Neuronal stem cell (in vitro differentiated cells): ENCODE measurements at regions not wholly inside any gene's neighbourhood (a gene's known extent, or its start where the extent isn't known, plus 50 kb on each side); places are given as distances from the start of the nearest gene placed in this dataset.
A peak's percentile ranks its signal among the peaks of the same experiment; 100 is the strongest.

ENCODE experiments used
- DNase-seq: peaks from one replicate; pipeline ENCODE4 v3.0.0-alpha.2; 2013; ENCODE audit warnings: low spot score
- H2AFZ ChIP-seq: one replicate; pipeline ENCODE4 v1.6.1; 2013; ENCODE audit warnings: mild to moderate bottlenecking, low read length, inconsistent platforms
- H2AK5ac ChIP-seq: 2 replicates; pipeline ENCODE4 v1.6.1; 2013; ENCODE audit warnings: low read depth, mild to moderate bottlenecking, inconsistent platforms, low read length, moderate library complexity, mixed read lengths
- H2BK120ac ChIP-seq: 2 replicates; pipeline ENCODE4 v1.6.1; 2013; ENCODE audit warnings: low read depth, mild to moderate bottlenecking, inconsistent platforms, low read length, moderate library complexity, mixed read lengths
- H2BK12ac ChIP-seq: one replicate; pipeline ENCODE4 v1.6.1; 2013; ENCODE audit warnings: low read length, inconsistent platforms
- H2BK15ac ChIP-seq: 2 replicates; pipeline ENCODE4 v1.6.1; 2013; ENCODE audit warnings: mild to moderate bottlenecking, low read length, inconsistent platforms, mixed read lengths
- H2BK5ac ChIP-seq: one replicate; pipeline ENCODE4 v1.6.1; 2013; ENCODE audit warnings: inconsistent platforms, mild to moderate bottlenecking, low read length, moderate library complexity
- H3K14ac ChIP-seq: one replicate; pipeline ENCODE4 v1.6.1; 2013; ENCODE audit warnings: low read length, inconsistent platforms
- H3K18ac ChIP-seq: 2 replicates; pipeline ENCODE4 v1.6.1; 2013; ENCODE audit warnings: low read length, inconsistent platforms
- H3K23ac ChIP-seq: 2 replicates; pipeline ENCODE4 v1.6.1; 2013; ENCODE audit warnings: low read depth, mild to moderate bottlenecking, mixed read lengths, low read length, inconsistent platforms; ENCODE audit not compliant: poor library complexity
- H3K27ac ChIP-seq: replicated peaks from 3 replicates; pipeline ENCODE4 v1.5.1; 2013; ENCODE audit warnings: low read length, inconsistent platforms
- H3K27me3 ChIP-seq, 3 experiments: 2 replicates each; pipeline ENCODE4 v1.6.1; 2013; ENCODE audit warnings: low read length in 3 of 3, mild to moderate bottlenecking in 2 of 3, inconsistent platforms in 1 of 3, low read depth in 1 of 3, mixed read lengths in 1 of 3, moderate library complexity in 1 of 3; ENCODE audit not compliant: control insufficient read depth in 3 of 3, insufficient read depth in 3 of 3
- H3K36me3 ChIP-seq, 2 donors: replicated peaks in 1 of 2; 2 replicates each; pipeline ENCODE4 v1.6.1; 2013; ENCODE audit warnings: low read length in 2 of 2; ENCODE audit not compliant: control insufficient read depth in 2 of 2, insufficient read depth in 2 of 2
- H3K4ac ChIP-seq: 2 replicates; pipeline ENCODE4 v1.6.1; 2013; ENCODE audit warnings: inconsistent platforms, mild to moderate bottlenecking, low read length, moderate library complexity
- H3K4me1 ChIP-seq, 2 donors: 1 replicate in 1 of 2; 2 replicates in 1 of 2; pipeline ENCODE4 v1.6.1; 2013; ENCODE audit warnings: low read length in 2 of 2, low read depth in 1 of 2; ENCODE audit not compliant: control insufficient read depth in 2 of 2, insufficient read depth in 1 of 2
- H3K4me2 ChIP-seq: one replicate; pipeline ENCODE4 v1.6.1; 2013; ENCODE audit warnings: mild to moderate bottlenecking, low read length, inconsistent platforms; ENCODE audit not compliant: insufficient read depth, poor library complexity, severe bottlenecking
- H3K4me3 ChIP-seq, 2 donors: 2 replicates each; pipeline ENCODE4 v1.5.1; 2013; ENCODE audit warnings: low read length in 2 of 2, mild to moderate bottlenecking in 2 of 2, inconsistent platforms in 1 of 2, moderate library complexity in 1 of 2
- H3K79me1 ChIP-seq: one replicate; pipeline ENCODE4 v1.6.1; 2013; ENCODE audit warnings: low read depth, mild to moderate bottlenecking, inconsistent platforms, low read length, moderate library complexity
- H3K9ac ChIP-seq: one replicate; pipeline ENCODE4 v1.6.1; 2013; ENCODE audit warnings: mild to moderate bottlenecking, low read depth, low read length, inconsistent platforms; ENCODE audit not compliant: poor library complexity
- H3K9me3 ChIP-seq, 2 donors: replicated peaks in 1 of 2; 2 replicates each; pipeline versions ENCODE3 to v1.6.1; 2013; ENCODE audit warnings: low read length in 2 of 2, mild to moderate bottlenecking in 2 of 2, inconsistent platforms in 1 of 2, low read depth in 1 of 2, mixed read lengths in 1 of 2, moderate library complexity in 1 of 2; ENCODE audit not compliant: control insufficient read depth in 2 of 2, insufficient read depth in 1 of 2
- H4K8ac ChIP-seq: one replicate; pipeline ENCODE4 v1.6.1; 2013; ENCODE audit warnings: low read depth, mild to moderate bottlenecking, inconsistent platforms, low read length, moderate library complexity
- H4K91ac ChIP-seq: one replicate; pipeline ENCODE4 v1.6.1; 2013; ENCODE audit warnings: low read length, low read depth, mild to moderate bottlenecking, inconsistent platforms; ENCODE audit not compliant: poor library complexity
- WGBS, 2 donors: extraction: QIAGEN DNeasy Blood & Tissue Kit; methylation state at CpG; one replicate each; pipeline ENCODE4 v1.1.7; 2013; ENCODE audit warnings: missing lambda C conversion rate in 2 of 2, mixed read lengths in 1 of 2; ENCODE audit not compliant: insufficient read length in 2 of 2, insufficient replicate concordance in 1 of 2; ENCODE audit errors: extremely low coverage in 2 of 2; 5-methylcytosine and 5-hydroxymethylcytosine counted together

- H4K91ac ChIP-seq, result no peak overlapping the region
- H3K4me3 ChIP-seq, result no peak overlapping the region
- H3K4me2 ChIP-seq, result no peak overlapping the region
- H3K27me3 ChIP-seq, result peaks cover 0 to 5% (median 0%) of the 10 kb centered on the region in 3 experiments
- peak overlapping the region; percentile 21 for H3K18ac ChIP-seq
- no peaks in the 10 kb centered on the region for H3K79me1 ChIP-seq
- no peak overlapping the region for H2AFZ ChIP-seq
- no peak overlapping the region for H3K27ac ChIP-seq
- H4K8ac ChIP-seq, result no peak overlapping the region
- H3K14ac ChIP-seq, result no peak overlapping the region
- no peak overlapping the region for H2BK5ac ChIP-seq
- no peak overlapping the region for H3K4ac ChIP-seq
- no peak overlapping the region for H3K9ac ChIP-seq
- DNase-seq, result no peak
- H3K4me1 ChIP-seq, result peaks cover 4 to 5% of the 10 kb centered on the region in 2 donors
- WGBS, 2 donors, result no CpG with 5 or more reads among the region's 3 CpGs
- H2BK12ac ChIP-seq, result no peak overlapping the region
- H2AK5ac ChIP-seq, result no peak overlapping the region
- no peaks in the 10 kb centered on the region for H3K9me3 ChIP-seq
- no peak overlapping the region for H3K23ac ChIP-seq
- no peak overlapping the region for H2BK15ac ChIP-seq
- H2BK120ac ChIP-seq, result no peak overlapping the region
- no peaks in the 10 kb centered on the region for H3K36me3 ChIP-seq
These were observed 114.3 kb upstream of the MEF2A start for GRCh38 chr15:99451484-99451883.

- no peak for DNase-seq
- no peaks in the 10 kb centered on the region for H3K36me3 ChIP-seq
- WGBS, 2 donors, result no CpG with 5 or more reads among the region's 11 CpGs
These were observed 113.8 kb upstream of the MEF2A start for GRCh38 chr15:99452010-99452409.

GRCh38 chr15:99452728-99453636, 112.8 kb upstream of the MEF2A start:
- peak overlapping the region; percentile 7 for H4K8ac ChIP-seq
- H3K79me1 ChIP-seq, result no peaks in the 10 kb centered on the region
- peak overlapping the region; percentile 53 for H2BK15ac ChIP-seq
- no CpG with 5 or more reads among the region's 24 CpGs for WGBS, 2 donors
- no peak overlapping the region for H3K4me2 ChIP-seq
- H3K9ac ChIP-seq, result no peak overlapping the region
- H2BK120ac ChIP-seq, result no peak overlapping the region
- no peak for DNase-seq
- H4K91ac ChIP-seq, result no peak overlapping the region
- H3K23ac ChIP-seq, result peak overlapping the region; percentile 66
- H2BK12ac ChIP-seq, result no peak overlapping the region
- no peak overlapping the region for H2AFZ ChIP-seq
- H3K4ac ChIP-seq, result no peak overlapping the region
- H3K36me3 ChIP-seq, result no peaks in the 10 kb centered on the region
- no peak overlapping the region for H3K27ac ChIP-seq
- H3K4me3 ChIP-seq, result no peak overlapping the region
- peaks cover 4 to 5% of the 10 kb centered on the region in 2 donors for H3K4me1 ChIP-seq
- peaks cover 0 to 5% (median 0%) of the 10 kb centered on the region in 3 experiments for H3K27me3 ChIP-seq
- H2AK5ac ChIP-seq, result no peak overlapping the region
- H3K18ac ChIP-seq, result peak overlapping the region; percentile 66
- no peaks in the 10 kb centered on the region for H3K9me3 ChIP-seq
- no peak overlapping the region for H2BK5ac ChIP-seq
- no peak overlapping the region for H3K14ac ChIP-seq

More at GRCh38 chr15:99452010-99452409, 113.8 kb upstream of the MEF2A start:
- no peak overlapping the region for H3K9ac ChIP-seq
- no peak overlapping the region for H4K91ac ChIP-seq
- H2BK120ac ChIP-seq, result no peak overlapping the region
- H2AFZ ChIP-seq, result no peak overlapping the region
- no peak overlapping the region for H3K4ac ChIP-seq
- H2BK12ac ChIP-seq, result no peak overlapping the region
- no peak overlapping the region for H4K8ac ChIP-seq
- no peaks in the 10 kb centered on the region for H3K9me3 ChIP-seq
- H3K4me2 ChIP-seq, result no peak overlapping the region
- H3K4me1 ChIP-seq, result peaks cover 4 to 5% of the 10 kb centered on the region in 2 donors
- H3K18ac ChIP-seq, result no peak overlapping the region
- no peak overlapping the region for H2BK15ac ChIP-seq
- no peak overlapping the region for H3K23ac ChIP-seq
- H3K14ac ChIP-seq, result no peak overlapping the region
- H3K27ac ChIP-seq, result no peak overlapping the region
- H2AK5ac ChIP-seq, result no peak overlapping the region
- H3K79me1 ChIP-seq, result no peaks in the 10 kb centered on the region
- H2BK5ac ChIP-seq, result no peak overlapping the region
- peaks cover 0 to 5% (median 0%) of the 10 kb centered on the region in 3 experiments for H3K27me3 ChIP-seq
- H3K4me3 ChIP-seq, result no peak overlapping the region

GRCh38 chr15:99453637-99454030, 112.2 kb upstream of the MEF2A start:
- no peak overlapping the region for H4K91ac ChIP-seq
- H3K4ac ChIP-seq, result no peak overlapping the region
- no peak overlapping the region for H3K23ac ChIP-seq
- no peak overlapping the region for H3K18ac ChIP-seq
- no peak overlapping the region for H3K4me2 ChIP-seq
- H3K36me3 ChIP-seq, result no peaks in the 10 kb centered on the region
- H3K27me3 ChIP-seq, result peaks cover 0 to 5% (median 0%) of the 10 kb centered on the region in 3 experiments
- H3K4me3 ChIP-seq, result no peak overlapping the region
- no peak overlapping the region for H4K8ac ChIP-seq
- H2BK15ac ChIP-seq, result peak overlapping the region; percentile 53
- H2BK12ac ChIP-seq, result no peak overlapping the region
- no peak overlapping the region for H3K9ac ChIP-seq
- H2BK120ac ChIP-seq, result no peak overlapping the region
- H2AK5ac ChIP-seq, result no peak overlapping the region
- WGBS, 2 donors, result no CpG with 5 or more reads among the region's 6 CpGs
- H2BK5ac ChIP-seq, result no peak overlapping the region
- no peaks in the 10 kb centered on the region for H3K79me1 ChIP-seq
- H2AFZ ChIP-seq, result no peak overlapping the region
- H3K27ac ChIP-seq, result no peak overlapping the region
- no peak for DNase-seq
- H3K14ac ChIP-seq, result no peak overlapping the region
- peaks cover 4 to 5% of the 10 kb centered on the region in 2 donors for H3K4me1 ChIP-seq
- H3K9me3 ChIP-seq, result no peaks in the 10 kb centered on the region
